ENCODE measurements at regions not wholly inside any gene's neighbourhood (a gene's known extent, or its start where the extent isn't known, plus 50 kb on each side); places are given as distances from the start of the nearest gene placed in this dataset.

- no peak for TF ChIP-seq CTCF (IDR thresholded peaks at IDR 0.05)
- no peak for TF ChIP-seq MYBL2 (CRISPR knock-in tag; IDR thresholded peaks at IDR 0.05)
Measured at GRCh38 chr13:74825152-74825937, 656.6 kb downstream of the TBC1D4 start.

Measured in WTC11 (cell line).